Ovary (tissue), 7 donors: ENCODE measurements at regions not wholly inside any gene's neighbourhood (a gene's known extent, or its start where the extent isn't known, plus 50 kb on each side); places are given as distances from the start of the nearest gene placed in this dataset.

Source experiments
- DNase-seq, 5 donors: peaks; one replicate each; pipeline ENCODE4 v3.0.0-alpha.2; 2019 to 2020
- H3K27ac ChIP-seq, 2 donors: fragments of 200-600 bp; one replicate each; pipeline versions ENCODE4 v1.5.1 to v1.8.0; 2019 to 2022
- H3K27me3 ChIP-seq: fragments of 200-600 bp; one replicate; pipeline ENCODE4 v1.8.0; 2022
- H3K36me3 ChIP-seq: fragments of 200-600 bp; sonication (generic); one replicate; pipeline ENCODE4 v1.5.1; 2019
- H3K4me1 ChIP-seq: one replicate; pipeline ENCODE4 v1.8.1; 2013; ENCODE audit warnings: mild to moderate bottlenecking, moderate library complexity; ENCODE audit not compliant: insufficient read depth
- H3K4me3 ChIP-seq: fragments of 200-600 bp; sonication (generic); one replicate; pipeline ENCODE4 v1.5.1; 2017
- H3K9me3 ChIP-seq, 2 donors: fragments of 200-600 bp in 1 of 2; sonication (generic) in 1 of 2; one replicate each; pipeline versions ENCODE4 v1.5.1 to v1.8.1; 2013 to 2019; ENCODE audit warnings: mild to moderate bottlenecking in 1 of 2, moderate library complexity in 1 of 2
- CTCF ChIP-seq, 3 donors: fragments of 450-650 bp in 2 of 3; fragments of 200-600 bp in 1 of 3; IDR thresholded peaks; one replicate each; pipeline versions ENCODE4 v1.5.1 to v1.8.0; 2016 to 2022; ENCODE audit warnings: antibody characterized with exemption in 3 of 3, mild to moderate bottlenecking in 1 of 3
- EP300 ChIP-seq: sonication (generic); formaldehyde crosslinking; IDR thresholded peaks from one replicate; pipeline ENCODE4 v1.6.1; 2017; ENCODE audit warnings: antibody characterized with exemption
- POLR2A ChIP-seq: fragments of 450-650 bp; IDR thresholded peaks from one replicate; pipeline ENCODE4 v1.6.1; 2017; ENCODE audit warnings: antibody characterized with exemption, mild to moderate bottlenecking, moderate library complexity
- WGBS, 3 donors: extraction: QIAGEN DNeasy Blood & Tissue Kit in 1 of 3; methylation state at CpG; one replicate each; pipeline versions ENCODE4 v1.1.5 to v1.1.7; 2013 to 2017; 5-methylcytosine and 5-hydroxymethylcytosine counted together
- intact Hi-C, 4 donors: fragments of 100-400 bp; cut with DNase I; formaldehyde crosslinking; loops; one replicate each; pipeline versions ENCODE4 v1.11.0 to v1.15.1; 2022 to 2023
- donor health status: DM: no; HTN: no; CAD: no; lungs with moderate emphysema.
- donor health status: DM: no; HTN: no; CAD: no.
- donor health status: Bipolar disorder and iron deficiency.
- donor health status: DM: no; HTN: no; CAD: no.
- donor health status: DM: yes; HTN: yes; CAD: no.

- no peaks in the 10 kb centered on the region for H3K27me3 ChIP-seq
- no peak for DNase-seq
- intact Hi-C loops, result no loop called here
- 84 to 87% (median 86%) methylated on average over 3 of the region's 3 CpGs for WGBS, 3 donors
- TF ChIP-seq POLR2A (no peak), EP300 (no peak), CTCF (IDR thresholded peaks at IDR 0.05) (no peak)
- no peaks in the 10 kb centered on the region for H3K4me1 ChIP-seq
- H3K4me3 ChIP-seq, result no peak overlapping the region
- H3K36me3 ChIP-seq, result no peaks in the 10 kb centered on the region
- no peak overlapping the region for H3K27ac ChIP-seq
- H3K9me3 ChIP-seq, result no peaks in the 10 kb centered on the region
Measured at GRCh38 chr6:78460711-78461110, 406.6 kb upstream of the IRAK1BP1 start.

- Histone ChIP-seq H3K4me1 (no peaks in the 10 kb centered on the region), H3K4me3 (no peak overlapping the region), H3K27me3 (no peaks in the 10 kb centered on the region), H3K9me3 (no peaks in the 10 kb centered on the region), H3K27ac (no peak overlapping the region), H3K36me3 (no peaks in the 10 kb centered on the region)
- WGBS, 3 donors, result 91 to 92% (median 92%) methylated on average over 10 of the region's 10 CpGs
- intact Hi-C loops, result no loop called here
- no peak for DNase-seq
- TF ChIP-seq EP300 (no peak), POLR2A (no peak), CTCF (IDR thresholded peaks at IDR 0.05) (no peak)
Measured at GRCh38 chr6:78462728-78463127, 404.6 kb upstream of the IRAK1BP1 start.

GRCh38 chr6:78465059-78465634 lies 402.2 kb upstream of the IRAK1BP1 start:
- Histone ChIP-seq H3K27me3 (no peaks in the 10 kb centered on the region), H3K27ac (no peak overlapping the region), H3K4me3 (no peak overlapping the region), H3K9me3 (no peaks in the 10 kb centered on the region), H3K4me1 (no peaks in the 10 kb centered on the region), H3K36me3 (no peaks in the 10 kb centered on the region)
- DNase-seq, result no peak
- TF ChIP-seq EP300 (no peak), CTCF (IDR thresholded peaks at IDR 0.05) (no peak), POLR2A (no peak)
- intact Hi-C loops, result no loop called here
- WGBS, 3 donors, result 67 to 92% (median 86%) methylated on average over 3 of the region's 3 CpGs

GRCh38 chr6:78476561-78476960 lies 390.8 kb upstream of the IRAK1BP1 start:
- H3K36me3 ChIP-seq, result no peaks in the 10 kb centered on the region
- no peaks in the 10 kb centered on the region for H3K9me3 ChIP-seq
- no peak overlapping the region for H3K4me3 ChIP-seq
- DNase-seq, result no peak
- no peak overlapping the region for H3K27ac ChIP-seq
- intact Hi-C loops, result no loop called here
- no peak for TF ChIP-seq CTCF (IDR thresholded peaks at IDR 0.05)
- TF ChIP-seq EP300, result no peak
- no peak for TF ChIP-seq POLR2A
- no peaks in the 10 kb centered on the region for H3K4me1 ChIP-seq
- H3K27me3 ChIP-seq, result no peaks in the 10 kb centered on the region
